ENCODE measurements at regions not wholly inside any gene's neighbourhood (a gene's known extent, or its start where the extent isn't known, plus 50 kb on each side); places are given as distances from the start of the nearest gene placed in this dataset.

- Mint-ChIP-seq H3K4me1 (ENCODE audit: low read depth) (peaks cover 25% of the 10 kb centered on the region), H3K36me3 (ENCODE audit: insufficient read depth) (no peaks in the 10 kb centered on the region), H3K27ac (no peak overlapping the region), H3K4me3 (ENCODE audit: low read depth) (no peak overlapping the region), H3K9me3 (ENCODE audit: low read depth) (peaks cover 10% of the 10 kb centered on the region), H3K27me3 (no peaks in the 10 kb centered on the region)
- no peak for DNase-seq (ENCODE audit: low spot score, unreplicated experiment)
- TF ChIP-seq CTCF (IDR thresholded peaks at IDR 0.05; ENCODE audit: unreplicated experiment): no peak
Measured at GRCh38 chr12:93039930-93040329, 110.8 kb upstream of the EEA1 start.

DNA sequence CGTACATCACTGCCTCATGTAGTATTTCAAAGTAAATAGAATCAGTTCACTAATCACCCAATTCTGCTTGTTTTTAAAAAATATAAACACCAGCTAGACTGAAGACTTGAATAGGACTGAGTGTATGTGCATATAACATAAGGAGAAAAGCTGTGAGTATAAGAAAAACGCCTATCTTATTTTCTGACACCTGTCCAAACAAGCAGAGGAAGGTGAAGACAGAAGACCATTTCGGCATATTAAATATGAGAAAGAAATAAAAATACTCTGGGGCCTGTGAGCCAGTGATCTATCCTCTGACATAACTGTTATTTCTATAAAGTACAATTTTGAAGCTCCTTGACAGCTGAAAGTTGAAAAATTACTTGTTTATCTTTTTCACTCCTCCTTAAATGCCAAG, 111.3 kb upstream of the EEA1 start:
- no peak for DNase-seq (ENCODE audit: low spot score, unreplicated experiment)
- H3K36me3 Mint-ChIP-seq (ENCODE audit: insufficient read depth): no peaks in the 10 kb centered on the region
- H3K4me1 Mint-ChIP-seq (ENCODE audit: low read depth): peaks cover 25% of the 10 kb centered on the region
- TF ChIP-seq CTCF (IDR thresholded peaks at IDR 0.05; ENCODE audit: unreplicated experiment): no peak
- H3K4me3 Mint-ChIP-seq (ENCODE audit: low read depth): no peak overlapping the region
- no peak overlapping the region for H3K27ac Mint-ChIP-seq
- H3K27me3 Mint-ChIP-seq: no peaks in the 10 kb centered on the region
- H3K9me3 Mint-ChIP-seq (ENCODE audit: low read depth): peaks cover 10% of the 10 kb centered on the region

- Mint-ChIP-seq H3K36me3 (ENCODE audit: insufficient read depth) (no peaks in the 10 kb centered on the region), H3K27me3 (no peaks in the 10 kb centered on the region), H3K27ac (no peak overlapping the region), H3K4me1 (ENCODE audit: low read depth) (peaks cover 25% of the 10 kb centered on the region), H3K4me3 (ENCODE audit: low read depth) (no peak overlapping the region), H3K9me3 (ENCODE audit: low read depth) (peaks cover 10% of the 10 kb centered on the region)
- no peak for TF ChIP-seq CTCF (IDR thresholded peaks at IDR 0.05; ENCODE audit: unreplicated experiment)
- DNase-seq (ENCODE audit: low spot score, unreplicated experiment): no peak
Measured at GRCh38 chr12:93041416-93041815, 112.3 kb upstream of the EEA1 start.

DNA sequence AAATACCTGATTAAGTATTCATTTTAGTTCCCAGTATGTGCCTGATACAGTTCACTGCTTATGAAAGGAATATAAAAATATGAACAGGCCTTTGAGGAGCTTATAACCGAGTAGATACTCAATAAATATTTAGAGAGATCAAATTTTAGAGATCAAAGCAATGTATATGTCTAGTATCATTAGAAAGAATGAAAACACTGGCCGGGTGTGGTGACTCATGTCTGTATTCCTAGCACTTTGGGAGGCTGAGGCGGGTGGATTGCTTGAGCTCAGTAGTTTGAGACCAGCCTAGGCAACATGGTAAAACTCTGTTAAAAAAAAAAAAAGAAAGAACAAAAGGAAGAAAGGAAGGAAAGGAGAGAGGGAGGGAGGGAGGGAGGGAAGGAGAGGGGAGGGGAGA, 113.2 kb upstream of the EEA1 start:
- H3K36me3 Mint-ChIP-seq (ENCODE audit: insufficient read depth): no peaks in the 10 kb centered on the region
- peaks cover 25% of the 10 kb centered on the region for H3K4me1 Mint-ChIP-seq (ENCODE audit: low read depth)
- H3K9me3 Mint-ChIP-seq (ENCODE audit: low read depth): peaks cover 5% of the 10 kb centered on the region
- no peak for TF ChIP-seq CTCF (IDR thresholded peaks at IDR 0.05; ENCODE audit: unreplicated experiment)
- H3K27ac Mint-ChIP-seq: peak overlapping the region; percentile 65
- no peak for DNase-seq (ENCODE audit: low spot score, unreplicated experiment)
- H3K27me3 Mint-ChIP-seq: no peaks in the 10 kb centered on the region
- no peak overlapping the region for H3K4me3 Mint-ChIP-seq (ENCODE audit: low read depth)

GRCh38 chr12:93042684-93043083, 113.6 kb upstream of the EEA1 start:
- DNase-seq (ENCODE audit: low spot score, unreplicated experiment): no peak
- Mint-ChIP-seq H3K9me3 (ENCODE audit: low read depth) (peaks cover 7% of the 10 kb centered on the region), H3K36me3 (ENCODE audit: insufficient read depth) (no peaks in the 10 kb centered on the region), H3K27ac (no peak overlapping the region), H3K27me3 (no peaks in the 10 kb centered on the region), H3K4me1 (ENCODE audit: low read depth) (peaks cover 25% of the 10 kb centered on the region), H3K4me3 (ENCODE audit: low read depth) (no peak overlapping the region)
- TF ChIP-seq CTCF (IDR thresholded peaks at IDR 0.05; ENCODE audit: unreplicated experiment): no peak

Data from progenitor cell of endocrine pancreas (in vitro differentiated cells).